ENCODE measurements at regions not wholly inside any gene's neighbourhood (a gene's known extent, or its start where the extent isn't known, plus 50 kb on each side); places are given as distances from the start of the nearest gene placed in this dataset.
"Not testable (repeated sequence)": the region's sequence is repeated elsewhere in the genome, so short reads cannot be mapped to it uniquely, and the experiment has no call there.

GRCh38 chr5:34329611-34330108 lies 286.6 kb upstream of the C1QTNF3 start:
- not testable (repeated sequence) for H3K9ac ChIP-seq (ENCODE audit: low read depth, low read length); H3K27ac ChIP-seq (ENCODE audit: low read depth, low read length); H3K4me1 ChIP-seq (ENCODE audit: control insufficient read depth, insufficient read depth, low read length); H3K9me3 ChIP-seq (ENCODE audit: control insufficient read depth, insufficient read depth, low read length); H3K27me3 ChIP-seq (ENCODE audit: control insufficient read depth, insufficient read depth, low read length); H3K36me3 ChIP-seq (ENCODE audit: control insufficient read depth, insufficient read depth, low read length); H3K4me3 ChIP-seq (ENCODE audit: low read depth, low read length)

- H3K27me3 ChIP-seq (ENCODE audit: control insufficient read depth, insufficient read depth, low read length); H3K9ac ChIP-seq (ENCODE audit: low read depth, low read length); H3K4me3 ChIP-seq (ENCODE audit: low read depth, low read length); H3K36me3 ChIP-seq (ENCODE audit: control insufficient read depth, insufficient read depth, low read length); H3K4me1 ChIP-seq (ENCODE audit: control insufficient read depth, insufficient read depth, low read length); H3K27ac ChIP-seq (ENCODE audit: low read depth, low read length); H3K9me3 ChIP-seq (ENCODE audit: control insufficient read depth, insufficient read depth, low read length): not testable (repeated sequence)
Measured at GRCh38 chr5:34331928-34332454, 289.0 kb upstream of the C1QTNF3 start.

GRCh38 chr5:34339408-34340001 lies 296.5 kb upstream of the C1QTNF3 start:
- H3K36me3 ChIP-seq (ENCODE audit: control insufficient read depth, insufficient read depth, low read length); H3K9ac ChIP-seq (ENCODE audit: low read depth, low read length); H3K4me3 ChIP-seq (ENCODE audit: low read depth, low read length); H3K9me3 ChIP-seq (ENCODE audit: control insufficient read depth, insufficient read depth, low read length); H3K27ac ChIP-seq (ENCODE audit: low read depth, low read length); H3K4me1 ChIP-seq (ENCODE audit: control insufficient read depth, insufficient read depth, low read length); H3K27me3 ChIP-seq (ENCODE audit: control insufficient read depth, insufficient read depth, low read length): not testable (repeated sequence)

- H3K27me3 ChIP-seq (ENCODE audit: control insufficient read depth, insufficient read depth, low read length); H3K4me1 ChIP-seq (ENCODE audit: control insufficient read depth, insufficient read depth, low read length): not testable (repeated sequence)
Measured at GRCh38 chr5:34354440-34354839, 301.7 kb upstream of the RAI14 start.

GRCh38 chr5:34371417-34371816 lies 284.7 kb upstream of the RAI14 start:
- H3K9me3 ChIP-seq (ENCODE audit: control insufficient read depth, insufficient read depth, low read length); H3K9ac ChIP-seq (ENCODE audit: low read depth, low read length); H3K36me3 ChIP-seq (ENCODE audit: control insufficient read depth, insufficient read depth, low read length); H3K27ac ChIP-seq (ENCODE audit: low read depth, low read length); H3K27me3 ChIP-seq (ENCODE audit: control insufficient read depth, insufficient read depth, low read length); H3K4me3 ChIP-seq (ENCODE audit: low read depth, low read length); H3K4me1 ChIP-seq (ENCODE audit: control insufficient read depth, insufficient read depth, low read length): not testable (repeated sequence)

More at GRCh38 chr5:34354440-34354839, 301.7 kb upstream of the RAI14 start:
- not testable (repeated sequence) for H3K9me3 ChIP-seq (ENCODE audit: control insufficient read depth, insufficient read depth, low read length); H3K36me3 ChIP-seq (ENCODE audit: control insufficient read depth, insufficient read depth, low read length); H3K27ac ChIP-seq (ENCODE audit: low read depth, low read length); H3K9ac ChIP-seq (ENCODE audit: low read depth, low read length); H3K4me3 ChIP-seq (ENCODE audit: low read depth, low read length)

GRCh38 chr5:34371817-34372216 lies 284.3 kb upstream of the RAI14 start:
- H3K9me3 ChIP-seq (ENCODE audit: control insufficient read depth, insufficient read depth, low read length); H3K4me1 ChIP-seq (ENCODE audit: control insufficient read depth, insufficient read depth, low read length); H3K36me3 ChIP-seq (ENCODE audit: control insufficient read depth, insufficient read depth, low read length); H3K4me3 ChIP-seq (ENCODE audit: low read depth, low read length); H3K27ac ChIP-seq (ENCODE audit: low read depth, low read length); H3K9ac ChIP-seq (ENCODE audit: low read depth, low read length); H3K27me3 ChIP-seq (ENCODE audit: control insufficient read depth, insufficient read depth, low read length): not testable (repeated sequence)

GRCh38 chr5:34372739-34373138 lies 283.4 kb upstream of the RAI14 start:
- H3K27me3 ChIP-seq (ENCODE audit: control insufficient read depth, insufficient read depth, low read length); H3K9me3 ChIP-seq (ENCODE audit: control insufficient read depth, insufficient read depth, low read length); H3K9ac ChIP-seq (ENCODE audit: low read depth, low read length); H3K27ac ChIP-seq (ENCODE audit: low read depth, low read length); H3K4me3 ChIP-seq (ENCODE audit: low read depth, low read length); H3K4me1 ChIP-seq (ENCODE audit: control insufficient read depth, insufficient read depth, low read length); H3K36me3 ChIP-seq (ENCODE audit: control insufficient read depth, insufficient read depth, low read length): not testable (repeated sequence)

GRCh38 chr5:34377651-34378050 lies 278.5 kb upstream of the RAI14 start:
- not testable (repeated sequence) for H3K9me3 ChIP-seq (ENCODE audit: control insufficient read depth, insufficient read depth, low read length); H3K36me3 ChIP-seq (ENCODE audit: control insufficient read depth, insufficient read depth, low read length); H3K27me3 ChIP-seq (ENCODE audit: control insufficient read depth, insufficient read depth, low read length); H3K4me1 ChIP-seq (ENCODE audit: control insufficient read depth, insufficient read depth, low read length); H3K4me3 ChIP-seq (ENCODE audit: low read depth, low read length); H3K27ac ChIP-seq (ENCODE audit: low read depth, low read length); H3K9ac ChIP-seq (ENCODE audit: low read depth, low read length)

GRCh38 chr5:34378498-34378897 lies 277.6 kb upstream of the RAI14 start:
- not testable (repeated sequence) for H3K4me3 ChIP-seq (ENCODE audit: low read depth, low read length); H3K9me3 ChIP-seq (ENCODE audit: control insufficient read depth, insufficient read depth, low read length); H3K36me3 ChIP-seq (ENCODE audit: control insufficient read depth, insufficient read depth, low read length); H3K4me1 ChIP-seq (ENCODE audit: control insufficient read depth, insufficient read depth, low read length); H3K27ac ChIP-seq (ENCODE audit: low read depth, low read length); H3K27me3 ChIP-seq (ENCODE audit: control insufficient read depth, insufficient read depth, low read length); H3K9ac ChIP-seq (ENCODE audit: low read depth, low read length)

GRCh38 chr5:34388754-34389153 lies 267.4 kb upstream of the RAI14 start:
- not testable (repeated sequence) for H3K27me3 ChIP-seq (ENCODE audit: control insufficient read depth, insufficient read depth, low read length); H3K27ac ChIP-seq (ENCODE audit: low read depth, low read length); H3K9ac ChIP-seq (ENCODE audit: low read depth, low read length); H3K4me3 ChIP-seq (ENCODE audit: low read depth, low read length); H3K9me3 ChIP-seq (ENCODE audit: control insufficient read depth, insufficient read depth, low read length); H3K36me3 ChIP-seq (ENCODE audit: control insufficient read depth, insufficient read depth, low read length); H3K4me1 ChIP-seq (ENCODE audit: control insufficient read depth, insufficient read depth, low read length)

GRCh38 chr5:34409373-34409772 lies 246.8 kb upstream of the RAI14 start:
- Histone ChIP-seq H3K4me3 (ENCODE audit: low read depth, low read length) (peak overlapping the region; percentile 16; the same call in 1 of the 2 replicates), H3K4me1 (ENCODE audit: control insufficient read depth, insufficient read depth, low read length) (peaks cover 36% of the 10 kb centered on the region), H3K9me3 (ENCODE audit: control insufficient read depth, insufficient read depth, low read length) (peaks cover 22% of the 10 kb centered on the region), H3K27me3 (ENCODE audit: control insufficient read depth, insufficient read depth, low read length) (no peaks in the 10 kb centered on the region), H3K36me3 (ENCODE audit: control insufficient read depth, insufficient read depth, low read length) (peaks cover 3% of the 10 kb centered on the region; the same call in 1 of the 2 replicates), H3K27ac (ENCODE audit: low read depth, low read length) (peak overlapping the region; percentile 1), H3K9ac (ENCODE audit: low read depth, low read length) (no peak overlapping the region)
